ENCODE measurements at regions not wholly inside any gene's neighbourhood (a gene's known extent, or its start where the extent isn't known, plus 50 kb on each side); places are given as distances from the start of the nearest gene placed in this dataset.

DNA sequence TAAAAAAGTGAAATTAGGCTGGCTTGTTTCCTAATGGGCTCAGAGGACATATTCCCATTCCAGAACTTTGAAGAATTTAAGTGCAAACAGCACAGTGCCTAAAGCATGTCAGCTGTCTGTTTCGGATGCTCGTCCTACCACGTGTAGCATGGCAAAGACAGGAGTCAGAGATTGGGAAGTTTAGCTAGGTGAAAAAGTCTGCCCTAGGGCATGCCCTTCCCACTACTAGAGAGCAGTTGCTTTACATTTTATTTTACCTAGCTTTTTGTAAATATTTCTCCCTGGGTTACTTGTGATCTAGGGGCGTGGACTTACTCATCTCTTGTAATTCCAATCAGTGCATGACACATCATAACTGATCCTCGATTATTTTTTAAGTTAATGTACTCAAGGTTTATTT, 111.1 kb downstream of the LMO4 start:
- no peak for DNase-seq

DNA sequence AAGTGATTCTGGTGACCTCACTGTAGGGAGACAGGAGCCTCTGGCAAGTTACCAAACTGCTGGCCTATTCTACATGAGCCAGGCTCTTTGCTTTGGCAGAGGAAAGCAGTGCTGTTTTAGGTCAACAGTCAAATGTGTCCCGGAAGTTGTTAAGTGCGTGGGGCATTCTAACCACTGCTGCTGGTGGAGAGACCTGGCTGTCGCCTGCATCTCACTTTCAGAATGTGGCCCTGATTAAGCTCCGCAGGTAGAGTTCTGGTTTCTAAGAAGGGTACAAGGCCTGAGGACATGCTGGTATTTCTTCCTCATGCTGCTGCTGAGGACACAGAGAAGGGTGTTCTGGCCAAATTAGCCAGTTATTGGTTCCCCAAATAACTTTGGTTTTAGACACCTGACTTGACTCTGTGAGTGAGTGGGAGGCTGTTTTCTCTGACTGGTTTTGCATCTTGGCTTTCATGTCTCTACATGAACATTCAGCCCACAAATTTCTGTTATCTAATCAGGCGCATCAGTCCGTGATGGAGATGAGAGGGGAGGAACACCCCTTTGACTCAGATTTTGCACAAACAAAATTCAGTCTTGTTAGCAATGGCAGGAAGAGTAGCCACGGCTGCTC, 120.8 kb downstream of the LMO4 start:
- no peak for DNase-seq

DNA sequence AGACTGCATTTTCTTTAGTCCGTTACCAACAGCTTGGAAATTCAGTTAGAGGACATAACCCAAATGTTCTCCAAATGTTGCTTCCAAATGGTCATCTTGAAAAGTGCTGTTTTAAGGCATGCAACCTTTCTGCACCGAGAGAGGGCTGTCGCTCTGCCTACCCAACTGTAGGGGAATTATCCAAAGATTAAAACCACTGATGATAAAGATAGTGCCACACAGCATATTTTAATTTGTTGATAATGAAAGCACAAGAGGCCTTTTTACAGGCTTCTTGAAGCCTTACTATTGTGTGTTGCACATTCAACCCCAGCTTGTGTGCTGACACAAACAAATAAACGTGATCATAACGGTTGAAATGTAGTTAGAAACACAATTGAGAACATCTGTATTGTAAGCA, 121.5 kb downstream of the LMO4 start:
- DNase-seq, result no peak

DNA sequence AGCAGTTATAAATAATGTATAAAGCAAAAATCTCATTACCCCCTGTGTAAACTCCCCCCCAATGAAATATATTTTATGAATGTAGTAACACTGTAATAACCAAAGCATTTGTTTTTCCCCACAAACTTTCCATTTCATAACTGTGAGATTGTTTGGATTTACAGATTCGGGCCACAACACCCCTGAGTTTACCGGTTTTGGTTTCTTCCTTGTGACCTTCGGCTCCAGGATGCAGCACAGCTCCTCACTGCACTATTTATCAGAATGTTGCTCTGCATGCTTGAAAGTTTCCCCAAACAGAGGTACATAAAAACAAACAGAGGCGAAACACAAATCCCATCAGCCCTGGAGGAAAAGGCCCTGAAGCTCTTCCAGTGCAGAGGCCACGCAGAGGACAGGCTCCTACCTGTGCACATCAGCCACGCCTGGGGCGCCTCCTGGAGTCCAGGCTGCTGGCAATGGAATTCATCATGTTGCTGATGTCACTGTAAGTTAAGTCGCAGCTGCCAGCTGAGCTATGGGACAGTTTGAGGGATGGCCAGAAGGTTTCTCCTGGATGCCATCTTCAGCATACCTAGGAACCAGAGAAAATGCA, 122.0 kb downstream of the LMO4 start:
- DNase-seq, result no peak

DNA sequence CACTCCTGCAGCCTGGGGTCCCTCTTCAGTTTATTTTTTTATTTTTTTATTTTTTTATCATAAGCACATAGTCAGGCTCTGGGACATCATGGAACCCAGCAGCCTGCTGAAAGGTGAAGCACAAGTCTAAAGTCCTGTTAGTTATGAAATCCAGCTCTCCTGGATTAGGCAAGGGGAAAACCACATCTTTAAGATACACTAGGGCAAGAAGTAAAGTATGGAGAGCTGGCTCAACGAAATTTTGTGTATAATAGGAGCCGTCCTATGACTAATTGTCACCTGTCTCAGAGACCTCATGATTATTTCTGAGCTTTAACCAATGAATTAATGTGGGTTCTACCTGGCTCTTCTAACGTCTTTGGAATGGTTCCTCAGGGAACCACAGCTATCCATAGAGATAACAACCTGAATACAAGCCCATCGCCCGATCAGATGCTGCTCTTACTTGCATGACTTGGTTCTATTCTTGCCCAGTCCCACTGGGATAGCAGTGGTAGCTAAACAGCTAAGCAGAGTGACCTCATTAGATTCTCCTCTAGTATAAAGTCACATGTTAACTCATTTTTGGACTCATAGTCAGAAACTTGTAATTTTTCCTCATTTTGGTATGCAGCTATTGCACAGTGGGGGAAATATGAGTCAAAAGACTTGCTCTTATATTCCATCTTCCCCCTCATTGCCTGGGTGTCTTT, 122.7 kb downstream of the LMO4 start:
- DNase-seq, result no peak

DNA sequence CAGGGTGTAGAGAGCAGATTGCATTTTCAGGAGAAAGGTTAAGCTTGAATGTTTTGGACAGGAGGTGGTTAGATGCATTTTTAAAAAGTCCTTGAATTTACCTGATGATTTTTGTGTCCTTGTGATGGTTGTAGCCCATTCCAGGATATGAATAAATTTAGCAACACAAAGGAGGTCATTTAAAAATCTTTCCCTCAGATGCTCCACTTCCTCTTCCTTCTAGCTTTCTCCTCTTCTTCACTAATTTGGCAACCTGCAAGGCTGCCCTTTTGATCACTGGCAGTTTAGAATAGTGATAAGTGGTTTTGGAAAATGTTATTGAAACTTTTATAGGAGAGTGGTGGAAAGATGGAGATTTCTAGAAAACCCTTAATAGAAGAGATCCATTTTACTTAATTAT, 124.0 kb downstream of the LMO4 start:
- no peak for DNase-seq

DNA sequence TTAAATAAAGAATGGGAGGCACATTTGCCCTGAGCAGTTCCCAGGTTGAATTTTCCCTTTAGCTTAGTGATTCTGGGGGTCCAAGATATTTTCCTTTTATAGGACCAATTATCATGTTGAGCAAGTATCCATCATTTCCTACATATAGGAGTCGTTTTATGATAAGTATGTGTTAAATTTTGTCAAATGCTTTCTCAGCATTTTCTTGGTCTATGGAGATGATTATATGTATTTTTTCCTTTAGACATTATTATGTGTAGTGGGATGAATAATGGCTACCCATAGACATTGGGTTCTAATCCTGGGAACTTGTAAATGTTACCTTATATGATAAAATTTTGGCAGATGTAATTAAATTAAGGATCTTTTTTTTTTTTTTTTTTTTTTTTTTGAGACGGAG, 128.7 kb downstream of the LMO4 start:
- DNase-seq, result no peak

DNA sequence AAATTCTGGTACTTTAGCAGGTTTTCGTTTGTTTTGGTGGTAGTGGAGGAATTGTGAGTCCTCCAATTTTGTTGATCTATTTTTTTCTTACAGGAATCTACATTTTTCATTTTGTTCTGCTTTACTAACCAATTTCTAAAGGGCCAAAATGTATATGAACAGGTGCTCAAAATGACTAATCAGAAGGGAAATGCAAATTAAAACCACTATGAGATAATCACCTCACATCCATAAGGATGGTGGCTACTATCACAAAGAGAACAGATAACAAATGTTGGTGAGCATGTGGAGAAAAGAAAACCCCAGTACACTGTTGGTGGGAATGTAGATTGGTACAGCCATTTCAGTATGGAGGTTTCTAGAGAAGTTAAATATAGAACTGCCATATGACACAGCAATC, 134.2 kb downstream of the LMO4 start:
- DNase-seq, result no peak

DNA sequence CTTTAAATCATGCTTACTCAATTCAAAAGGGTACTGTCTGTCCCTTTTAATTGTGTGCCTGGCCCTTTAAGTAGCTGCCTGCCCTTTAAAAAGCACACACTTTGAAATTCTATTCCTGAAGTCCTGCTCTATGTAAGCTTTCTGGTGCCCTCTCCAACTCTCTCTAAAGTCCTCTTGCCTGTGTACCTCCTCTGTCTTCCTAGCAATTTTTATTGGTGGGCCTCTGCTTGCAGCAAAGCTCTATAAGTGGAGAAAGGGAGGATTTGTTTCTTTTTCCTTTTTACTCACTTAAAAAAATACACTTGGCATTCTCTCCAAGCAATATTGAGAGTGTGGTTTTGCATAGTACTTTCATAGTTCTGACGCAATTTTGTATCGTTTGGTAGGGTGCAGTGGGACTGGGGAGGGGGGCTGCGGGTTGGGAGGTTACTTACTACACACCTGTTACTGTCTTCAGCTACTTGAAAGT, 135.4 kb downstream of the LMO4 start:
- no peak for DNase-seq

DNA sequence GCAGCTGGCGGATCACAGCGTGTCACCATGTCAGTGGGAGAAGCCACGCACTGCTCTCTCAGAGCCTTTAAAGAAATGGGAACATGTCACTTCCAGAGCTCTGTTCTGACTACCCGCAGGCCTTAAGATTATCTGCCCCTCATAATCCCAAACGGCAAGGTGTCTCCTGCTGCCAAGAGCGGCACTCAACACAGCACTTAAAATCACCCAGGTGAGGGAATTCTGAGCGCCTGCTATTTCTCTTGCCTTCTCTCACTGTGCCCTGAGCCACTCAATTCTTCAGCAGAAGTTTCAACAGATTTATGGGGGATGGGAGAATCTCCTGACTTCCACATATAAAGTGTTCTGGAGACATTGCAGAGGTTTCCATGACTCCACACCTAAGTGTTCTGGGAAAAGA, 137.9 kb downstream of the LMO4 start:
- no peak for DNase-seq

DNA sequence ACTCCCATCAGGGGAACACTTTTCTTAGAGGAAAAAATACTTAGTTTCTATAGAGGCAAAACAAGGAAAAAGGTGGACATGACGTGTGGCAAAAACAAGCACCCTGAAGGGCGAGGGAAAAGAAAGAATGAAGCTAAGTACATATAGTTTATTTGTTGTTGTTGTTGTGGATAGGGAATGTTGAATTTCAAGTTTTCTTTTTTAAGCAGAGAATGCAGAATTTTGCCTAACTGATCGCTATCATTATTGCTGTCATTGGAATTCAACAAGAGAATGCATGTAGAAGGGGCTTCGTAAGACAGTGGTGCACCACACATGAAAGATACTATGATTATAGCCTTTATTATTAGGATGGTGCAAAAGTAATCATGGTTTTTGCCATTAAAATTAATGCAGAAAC, 144.0 kb downstream of the LMO4 start:
- DNase-seq, result no peak

DNA sequence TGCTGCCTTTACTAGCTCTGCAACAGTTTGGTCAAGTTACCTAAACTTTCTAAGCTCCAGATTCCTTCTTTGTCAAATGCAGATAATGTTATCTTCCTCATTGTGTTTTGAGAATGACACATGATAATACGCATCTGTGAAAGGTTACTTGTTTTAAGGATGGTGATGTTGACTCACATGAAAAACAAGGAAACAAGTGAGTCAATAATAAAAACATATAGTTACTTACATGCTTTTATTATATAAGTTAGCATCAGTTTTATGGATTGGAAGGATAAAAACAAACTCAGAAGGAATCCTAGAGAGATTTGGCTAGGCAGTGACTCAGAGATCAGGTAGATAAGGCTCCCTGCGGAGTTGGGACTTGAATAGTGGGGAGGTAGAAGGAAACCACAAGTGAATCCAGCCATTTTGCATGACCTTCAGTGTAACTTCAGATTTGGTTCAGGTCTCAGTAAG, 144.6 kb downstream of the LMO4 start:
- DNase-seq, result no peak

DNA sequence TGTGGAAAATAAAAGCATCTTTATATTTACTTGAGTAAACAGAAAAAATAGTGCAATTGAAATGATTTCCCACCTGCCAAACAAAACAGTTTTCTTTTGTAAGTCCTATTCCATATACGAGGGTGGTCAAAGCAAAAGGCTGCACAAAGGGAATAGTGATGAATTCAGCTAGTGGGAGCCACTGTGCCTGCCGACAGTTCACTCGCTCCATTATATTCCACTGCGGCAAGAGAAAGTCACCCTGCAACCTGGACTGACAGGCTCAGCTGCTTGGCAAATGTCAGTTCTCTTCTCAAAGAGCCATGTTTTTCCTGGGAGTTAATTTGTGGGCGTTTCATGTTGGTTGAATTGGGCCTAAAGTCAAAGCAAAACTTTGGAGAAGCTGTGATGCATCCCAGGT, 145.4 kb downstream of the LMO4 start:
- DNase-seq, result no peak

DNA sequence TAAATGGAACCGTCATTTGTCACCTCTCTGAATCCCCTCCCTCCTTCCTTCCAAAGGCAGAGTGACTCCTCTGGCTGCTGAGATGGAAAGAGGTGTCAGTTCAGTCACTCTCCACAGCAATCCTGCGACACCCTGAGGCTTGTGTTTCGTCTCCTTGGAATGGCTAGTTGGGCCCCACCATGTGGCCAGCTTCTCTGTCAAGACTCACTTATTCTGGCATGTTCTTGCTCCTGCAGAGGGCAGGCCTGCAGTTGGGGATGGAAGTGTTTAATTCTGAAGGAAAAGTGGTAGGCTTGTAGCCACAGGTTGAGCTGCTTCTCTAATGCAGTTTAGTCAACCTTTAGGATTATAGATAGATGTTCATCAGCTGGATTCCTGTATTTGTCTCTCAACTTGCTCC, 149.6 kb downstream of the LMO4 start:
- no peak for DNase-seq

DNA sequence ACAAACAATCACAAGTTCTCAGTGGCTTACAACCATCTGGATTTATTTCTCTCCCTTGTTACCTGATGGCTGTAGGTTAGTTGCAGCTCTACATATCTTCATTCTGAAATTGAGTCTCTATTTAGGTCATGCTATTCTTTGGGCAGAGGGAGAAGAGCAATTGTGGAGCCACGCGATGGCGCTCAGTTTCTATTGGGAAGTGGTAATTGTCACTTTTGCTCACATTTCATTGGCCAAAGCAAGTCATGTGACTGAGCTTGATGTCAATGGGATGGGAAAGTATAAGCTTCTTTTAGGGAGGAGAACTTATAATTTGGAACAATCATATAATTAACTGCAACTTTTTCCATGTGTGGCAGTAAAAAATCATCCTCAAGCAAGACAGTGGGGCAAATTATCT, 166.5 kb downstream of the LMO4 start:
- DNase-seq, result no peak

DNA sequence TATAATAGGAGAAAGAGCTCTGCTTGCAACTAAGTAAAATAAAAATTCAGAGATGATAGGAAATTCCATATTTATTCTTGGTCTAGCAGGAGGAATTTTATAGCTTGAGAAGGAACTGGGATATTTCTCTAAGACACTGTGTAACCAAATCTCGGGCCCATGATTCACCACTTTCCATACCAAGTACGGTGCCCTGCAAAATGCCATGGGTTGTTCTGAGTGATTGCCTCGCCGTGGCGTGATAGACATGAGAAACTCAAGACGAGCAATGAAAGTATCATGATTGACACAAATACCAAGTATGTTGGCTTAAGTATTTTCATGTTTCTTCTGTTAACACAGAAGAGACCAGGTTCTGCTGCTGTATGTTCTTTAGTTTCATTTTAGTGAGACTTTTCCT, 167.2 kb downstream of the LMO4 start:
- DNase-seq, result no peak

DNA sequence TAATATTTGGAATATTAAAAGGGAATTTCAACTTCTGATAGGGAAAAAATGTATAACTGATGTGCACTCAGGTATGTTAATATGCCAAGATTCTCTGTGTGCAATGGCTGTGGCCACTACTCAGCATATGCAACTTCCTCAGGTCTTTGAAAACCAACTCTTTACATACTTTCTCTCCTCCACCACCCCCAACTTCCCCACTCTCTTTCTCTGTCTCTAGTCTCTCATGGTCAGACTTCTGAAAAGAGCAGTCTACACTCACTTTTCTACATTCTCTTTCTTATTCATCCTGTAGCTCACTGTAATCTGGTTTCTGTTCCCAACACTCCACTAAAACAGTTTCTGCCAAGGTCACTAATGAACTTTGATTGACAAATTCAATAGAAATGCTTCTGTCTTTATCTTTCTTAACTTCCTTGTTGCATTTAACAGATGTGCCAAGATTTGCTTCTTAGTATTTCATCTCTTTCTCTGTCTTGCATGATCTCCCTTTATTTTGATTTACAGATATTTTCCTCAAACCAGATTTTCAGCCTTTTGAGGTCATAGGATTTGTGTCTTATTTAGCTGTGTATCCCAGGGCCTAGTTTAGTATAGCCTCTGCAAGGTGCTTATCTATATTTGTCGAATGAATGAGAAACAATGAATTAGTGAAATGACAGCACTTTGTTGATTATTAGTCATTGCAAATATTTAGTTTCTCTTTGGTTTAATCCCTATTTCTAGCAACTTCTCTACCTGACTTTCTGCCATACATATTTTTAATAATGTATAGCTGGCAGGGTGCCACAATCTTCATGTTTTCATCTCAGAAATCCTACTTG, 168.9 kb downstream of the LMO4 start:
- no peak for DNase-seq

DNA sequence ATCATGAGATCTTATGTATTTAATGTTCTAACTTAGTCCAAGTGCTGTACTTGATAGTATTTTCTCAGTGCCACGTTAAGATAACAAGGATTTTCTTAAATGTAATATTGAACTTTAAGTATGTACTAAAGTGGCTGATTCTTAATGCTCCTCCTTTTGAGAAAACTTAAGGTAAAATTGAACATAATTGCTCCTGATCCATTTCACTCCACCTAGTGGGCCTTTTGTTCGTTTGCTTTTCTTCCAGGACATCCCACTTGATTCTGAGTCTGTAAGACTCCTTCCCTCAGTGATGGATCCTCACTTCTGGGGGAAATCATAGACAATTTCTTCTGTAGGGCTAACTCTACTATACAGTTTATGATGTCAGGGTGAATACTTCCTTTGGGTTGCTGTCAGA, 173.1 kb downstream of the LMO4 start:
- DNase-seq, result no peak

DNA sequence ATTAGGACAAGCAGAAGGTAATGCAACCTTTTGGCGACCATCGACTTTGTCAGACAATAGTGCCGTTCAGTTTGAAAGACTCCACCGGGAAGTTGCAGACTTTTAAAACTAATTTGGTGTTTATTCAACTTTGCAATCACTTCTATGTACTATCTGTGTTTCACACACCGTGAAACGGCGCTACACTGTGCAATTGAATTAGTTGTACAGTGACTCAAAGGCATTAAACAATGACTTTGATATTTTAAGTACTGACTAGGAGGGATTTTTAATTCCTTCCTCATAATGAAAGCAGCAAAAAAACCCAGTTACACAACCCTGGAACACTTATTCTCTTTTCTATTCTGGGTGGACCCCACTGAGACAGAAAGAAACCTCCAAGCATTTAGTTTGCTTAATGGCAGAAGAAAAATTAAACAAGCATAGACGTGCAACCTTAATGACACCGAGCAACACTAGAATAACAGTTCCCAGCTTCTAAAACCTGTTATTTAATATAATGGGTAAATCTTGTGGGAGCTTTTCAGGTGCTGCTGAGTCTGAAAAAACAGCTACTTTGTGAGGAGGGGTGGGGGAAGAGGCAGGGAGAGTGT, 176.8 kb downstream of the LMO4 start:
- no peak for DNase-seq

DNA sequence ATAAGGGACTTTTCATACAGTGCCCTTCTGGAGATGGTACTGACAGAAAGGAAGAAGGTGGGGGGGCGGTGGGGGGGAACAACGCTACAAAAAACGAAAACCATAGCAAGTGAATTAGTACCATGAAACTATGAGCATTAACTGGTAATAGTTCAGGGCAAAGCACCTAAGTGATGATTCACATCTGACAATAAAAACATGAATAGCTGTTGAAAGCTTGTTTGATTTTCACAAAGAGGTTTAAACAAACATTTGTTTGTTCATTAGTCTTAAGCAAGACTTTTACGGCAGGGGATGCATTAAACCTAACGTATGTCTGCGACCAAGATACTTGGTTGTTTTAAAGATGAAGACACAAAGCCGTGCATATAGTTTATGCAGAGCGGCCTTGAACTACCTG, 177.5 kb downstream of the LMO4 start:
- no peak for DNase-seq

DNA sequence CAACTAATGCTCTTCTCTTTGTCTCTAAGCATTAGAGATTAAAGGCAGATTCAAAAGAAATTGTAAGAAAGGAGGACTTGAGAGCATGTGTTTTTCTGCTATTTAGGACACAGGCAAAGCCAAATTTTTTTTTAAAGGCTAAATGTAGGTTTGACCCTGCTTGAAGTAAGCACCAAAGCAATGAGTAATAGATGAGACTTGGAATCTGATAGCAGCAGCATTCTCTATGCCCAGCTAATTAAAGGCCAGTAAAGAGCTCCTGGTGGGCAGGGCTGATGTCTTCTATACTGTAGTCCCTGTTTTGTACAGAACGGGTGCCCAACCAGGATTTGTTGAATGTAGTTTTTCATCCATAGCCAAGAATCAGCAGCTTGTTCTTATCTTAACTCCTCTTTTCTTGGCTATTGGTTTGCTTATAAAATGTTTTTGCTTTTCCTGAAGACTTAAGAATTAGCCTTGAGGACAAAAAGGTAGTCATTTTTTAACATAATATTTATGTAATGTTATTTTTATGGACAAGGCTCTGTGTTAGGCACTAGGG, 179.6 kb downstream of the LMO4 start:
- DNase-seq, result no peak

DNA sequence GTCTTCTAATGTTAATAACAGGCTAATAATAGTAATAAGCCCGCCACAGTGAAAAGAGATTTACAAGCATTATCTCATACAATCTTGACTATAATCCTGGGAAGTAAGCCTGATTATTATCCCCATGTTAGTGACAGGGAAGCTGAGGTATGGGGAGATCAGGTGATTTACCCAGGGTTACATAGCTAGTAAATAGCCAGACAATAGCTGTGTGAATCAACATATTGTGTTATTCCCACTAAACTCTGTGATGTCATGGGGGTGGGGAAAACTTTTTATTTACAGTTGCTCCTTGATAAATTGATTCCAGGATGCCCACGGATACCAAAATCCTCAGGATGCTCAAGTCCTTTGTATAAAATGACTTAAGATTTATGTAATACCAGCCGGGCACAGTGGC, 181.9 kb downstream of the LMO4 start:
- no peak for DNase-seq

DNA sequence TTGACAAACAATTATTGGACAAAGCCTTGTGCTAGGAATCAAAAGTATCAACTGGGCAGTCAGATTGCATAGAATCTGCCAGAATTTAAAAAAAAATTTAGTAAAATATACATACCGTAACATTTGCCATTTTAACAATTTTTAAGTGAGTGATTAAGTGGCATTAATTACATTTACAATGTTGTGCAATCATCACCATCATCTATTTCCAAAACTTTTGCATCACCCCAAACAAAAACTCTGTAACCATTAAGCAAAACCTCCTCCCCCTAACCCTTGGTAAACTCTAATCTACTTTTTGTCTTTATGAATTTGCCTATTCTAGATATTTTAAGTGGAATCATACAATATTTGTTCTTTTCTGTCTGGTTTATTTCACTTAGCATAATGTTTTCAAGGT, 182.8 kb downstream of the LMO4 start:
- DNase-seq, result no peak
